ENCODE measurements at regions not wholly inside any gene's neighbourhood (a gene's known extent, or its start where the extent isn't known, plus 50 kb on each side); places are given as distances from the start of the nearest gene placed in this dataset.
"Not testable (repeated sequence)": the region's sequence is repeated elsewhere in the genome, so short reads cannot be mapped to it uniquely, and the experiment has no call there.

- Histone ChIP-seq H3K27ac (no peak overlapping the region), H3K27me3 (no peaks in the 10 kb centered on the region), H3K4me3 (no peak overlapping the region), H3K9me3 (peaks cover 8% of the 10 kb centered on the region), H3K36me3 (no peaks in the 10 kb centered on the region), H3K4me1 (no peaks in the 10 kb centered on the region)
- WGBS = 97% methylated on average over 2 of the region's 2 CpGs
- DNase-seq (ENCODE audit: low spot score in 2 of 2) = no peak
- TF ChIP-seq EP300 (IDR thresholded peaks at IDR 0.05) (no peak), POLR2A (IDR thresholded peaks at IDR 0.05) (no peak), CTCF (IDR thresholded peaks at IDR 0.05) (no peak), POLR2AphosphoS5 (IDR thresholded peaks at IDR 0.05) (no peak)
These were observed 69.0 kb upstream of the SRD5A3 start for GRCh38 chr4:55277011-55277410.

- Histone ChIP-seq H3K4me1 (no peaks in the 10 kb centered on the region), H3K27ac (no peak overlapping the region), H3K9me3 (peaks cover 8% of the 10 kb centered on the region), H3K36me3 (no peaks in the 10 kb centered on the region), H3K27me3 (no peaks in the 10 kb centered on the region), H3K4me3 (no peak overlapping the region)
- no peak for DNase-seq (ENCODE audit: low spot score in 2 of 2)
- 78% methylated on average over 1 of the region's 1 CpG for WGBS
- TF ChIP-seq CTCF (IDR thresholded peaks at IDR 0.05) = no peak
- TF ChIP-seq EP300 (IDR thresholded peaks at IDR 0.05) = no peak
- TF ChIP-seq POLR2A (IDR thresholded peaks at IDR 0.05) = no peak
- no peak for TF ChIP-seq POLR2AphosphoS5 (IDR thresholded peaks at IDR 0.05)
These were observed 67.7 kb upstream of the SRD5A3 start for GRCh38 chr4:55278316-55278715.

GRCh38 chr4:55280474-55280873, 65.6 kb upstream of the SRD5A3 start:
- peaks cover 19% of the 10 kb centered on the region for H3K9me3 ChIP-seq
- H3K27me3 ChIP-seq; H3K27ac ChIP-seq; H3K36me3 ChIP-seq; H3K4me1 ChIP-seq; H3K4me3 ChIP-seq; DNase-seq (ENCODE audit: low spot score in 2 of 2): not testable (repeated sequence)
- 60% methylated on average over 7 of the region's 7 CpGs for WGBS

GRCh38 chr4:55281118-55281683, 64.8 kb upstream of the SRD5A3 start:
- not testable (repeated sequence) for DNase-seq (ENCODE audit: low spot score in 2 of 2); H3K27me3 ChIP-seq; H3K4me3 ChIP-seq; H3K27ac ChIP-seq; H3K4me1 ChIP-seq; H3K36me3 ChIP-seq
- H3K9me3 ChIP-seq = peaks cover 19% of the 10 kb centered on the region
- 61% methylated on average over 11 of the region's 11 CpGs for WGBS

GRCh38 chr4:55284331-55284730, 61.7 kb upstream of the SRD5A3 start:
- 100% methylated on average over 1 of the region's 1 CpG for WGBS
- no peaks in the 10 kb centered on the region for H3K4me1 ChIP-seq
- no peak overlapping the region for H3K27ac ChIP-seq
- TF ChIP-seq CTCF (IDR thresholded peaks at IDR 0.05) (no peak), EP300 (IDR thresholded peaks at IDR 0.05) (no peak), POLR2A (IDR thresholded peaks at IDR 0.05) (no peak), POLR2AphosphoS5 (IDR thresholded peaks at IDR 0.05) (no peak)
- no peak for DNase-seq (ENCODE audit: low spot score in 2 of 2)
- H3K4me3 ChIP-seq = no peak overlapping the region
- peaks cover 19% of the 10 kb centered on the region for H3K9me3 ChIP-seq
- H3K36me3 ChIP-seq = no peaks in the 10 kb centered on the region
- H3K27me3 ChIP-seq = no peaks in the 10 kb centered on the region

- no peaks in the 10 kb centered on the region for H3K27me3 ChIP-seq
- H3K4me3 ChIP-seq = no peak overlapping the region
- H3K36me3 ChIP-seq = no peaks in the 10 kb centered on the region
- no peaks in the 10 kb centered on the region for H3K9me3 ChIP-seq
- no peak for DNase-seq (ENCODE audit: low spot score in 2 of 2)
- H3K4me1 ChIP-seq = no peaks in the 10 kb centered on the region
- H3K27ac ChIP-seq = no peak overlapping the region
- TF ChIP-seq CTCF (IDR thresholded peaks at IDR 0.05) = no peak
- no peak for TF ChIP-seq POLR2AphosphoS5 (IDR thresholded peaks at IDR 0.05)
- TF ChIP-seq POLR2A (IDR thresholded peaks at IDR 0.05) = no peak
- TF ChIP-seq EP300 (IDR thresholded peaks at IDR 0.05) = no peak
- WGBS = 39% methylated on average over 3 of the region's 3 CpGs
These were observed 54.8 kb upstream of the SRD5A3 start for GRCh38 chr4:55291227-55291640.
